Neural progenitor cell (in vitro differentiated cells): ENCODE measurements at regions not wholly inside any gene's neighbourhood (a gene's known extent, or its start where the extent isn't known, plus 50 kb on each side); places are given as distances from the start of the nearest gene placed in this dataset.

Experiments used
- CTCF ChIP-seq: fragments of 200-600 bp; sonication (generic); IDR thresholded peaks from 2 replicates; pipeline ENCODE4 v1.5.1; 2017; ENCODE audit warnings: antibody characterized with exemption, mild to moderate bottlenecking
- EZH2 ChIP-seq: fragments of 200-600 bp; sonication (generic); IDR thresholded peaks from 2 replicates; pipeline ENCODE4 v1.6.1; 2017; ENCODE audit warnings: antibody characterized with exemption, mild to moderate bottlenecking, moderate library complexity
- EZH2phosphoT487 ChIP-seq: fragments of 200-600 bp; sonication (generic); IDR thresholded peaks from 2 replicates; pipeline ENCODE4 v1.6.1; 2017; ENCODE audit warnings: antibody characterized with exemption

- TF ChIP-seq CTCF (no peak), EZH2phosphoT487 (no peak), EZH2 (no peak)
Observed at GRCh38 chr2:133856678-133857077, 288.4 kb upstream of the NCKAP5 start.
